A673 (cell line): ENCODE measurements at regions not wholly inside any gene's neighbourhood (a gene's known extent, or its start where the extent isn't known, plus 50 kb on each side); places are given as distances from the start of the nearest gene placed in this dataset.

Experiments used
- EZH2 ChIP-seq: fragments of 200-600 bp; sonication (generic); IDR thresholded peaks from 2 replicates; pipeline ENCODE4 v1.6.1; 2017; ENCODE audit warnings: borderline replicate concordance, low read depth, mild to moderate bottlenecking, mixed read lengths, antibody characterized with exemption, low read length; ENCODE audit not compliant: poor library complexity, severe bottlenecking
- TF ChIP-seq, protein P1 (sequence below): fragments of 300-800, 200-600 bp; sonication (generic); conservative IDR thresholded peaks from 2 replicates; pipeline ENCODE4 v1.5.1; 2017; ENCODE audit warnings: low read depth, mild to moderate bottlenecking, antibody characterized with exemption, low read length, moderate library complexity, mixed read lengths

- TF ChIP-seq, protein P1, sequence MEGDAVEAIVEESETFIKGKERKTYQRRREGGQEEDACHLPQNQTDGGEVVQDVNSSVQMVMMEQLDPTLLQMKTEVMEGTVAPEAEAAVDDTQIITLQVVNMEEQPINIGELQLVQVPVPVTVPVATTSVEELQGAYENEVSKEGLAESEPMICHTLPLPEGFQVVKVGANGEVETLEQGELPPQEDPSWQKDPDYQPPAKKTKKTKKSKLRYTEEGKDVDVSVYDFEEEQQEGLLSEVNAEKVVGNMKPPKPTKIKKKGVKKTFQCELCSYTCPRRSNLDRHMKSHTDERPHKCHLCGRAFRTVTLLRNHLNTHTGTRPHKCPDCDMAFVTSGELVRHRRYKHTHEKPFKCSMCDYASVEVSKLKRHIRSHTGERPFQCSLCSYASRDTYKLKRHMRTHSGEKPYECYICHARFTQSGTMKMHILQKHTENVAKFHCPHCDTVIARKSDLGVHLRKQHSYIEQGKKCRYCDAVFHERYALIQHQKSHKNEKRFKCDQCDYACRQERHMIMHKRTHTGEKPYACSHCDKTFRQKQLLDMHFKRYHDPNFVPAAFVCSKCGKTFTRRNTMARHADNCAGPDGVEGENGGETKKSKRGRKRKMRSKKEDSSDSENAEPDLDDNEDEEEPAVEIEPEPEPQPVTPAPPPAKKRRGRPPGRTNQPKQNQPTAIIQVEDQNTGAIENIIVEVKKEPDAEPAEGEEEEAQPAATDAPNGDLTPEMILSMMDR: no peak
- no peak for TF ChIP-seq EZH2
These were observed 416.6 kb upstream of the TRIB2 start for GRCh38 chr2:12300019-12300602.
